Liver (tissue), 8 donors: ENCODE measurements at regions not wholly inside any gene's neighbourhood (a gene's known extent, or its start where the extent isn't known, plus 50 kb on each side); places are given as distances from the start of the nearest gene placed in this dataset.

Experiments used
- DNase-seq: peaks from one replicate; pipeline ENCODE4 v3.0.0-alpha.2; 2017; ENCODE audit warnings: low spot score
- H3K27ac ChIP-seq, 2 donors: one replicate each; pipeline ENCODE4 v1.7.0; 2013; ENCODE audit warnings: inconsistent platforms in 2 of 2, low read length in 2 of 2, control low read depth in 1 of 2, low read depth in 1 of 2, mild to moderate bottlenecking in 1 of 2
- H3K27me3 ChIP-seq, 4 donors: one replicate each; pipeline versions ENCODE4 v1.6.1 to v1.7.0; 2013; ENCODE audit warnings: low read length in 3 of 4, inconsistent platforms in 1 of 4, mild to moderate bottlenecking in 1 of 4, moderate library complexity in 1 of 4; ENCODE audit not compliant: control insufficient read depth in 4 of 4, insufficient read depth in 4 of 4
- H3K36me3 ChIP-seq, 4 donors: one replicate each; pipeline versions ENCODE4 v1.6.1 to v1.7.0; 2013; ENCODE audit warnings: low read length in 3 of 4, mild to moderate bottlenecking in 3 of 4, low read depth in 1 of 4, moderate library complexity in 1 of 4; ENCODE audit not compliant: control insufficient read depth in 4 of 4, insufficient read depth in 3 of 4
- H3K4me1 ChIP-seq, 4 donors: one replicate each; pipeline versions ENCODE4 v1.6.1 to v1.7.0; 2013; ENCODE audit warnings: low read length in 3 of 4, mild to moderate bottlenecking in 3 of 4, moderate library complexity in 1 of 4; ENCODE audit not compliant: control insufficient read depth in 4 of 4, insufficient read depth in 4 of 4
- H3K4me3 ChIP-seq, 3 donors: one replicate each; pipeline versions ENCODE4 v1.6.1 to v1.7.0; 2013; ENCODE audit warnings: low read length in 3 of 3, control low read depth in 1 of 3, low read depth in 1 of 3, mild to moderate bottlenecking in 1 of 3
- H3K9ac ChIP-seq, 2 donors: one replicate each; pipeline ENCODE4 v1.7.0; 2013; ENCODE audit warnings: low read length in 2 of 2, mild to moderate bottlenecking in 2 of 2, moderate library complexity in 2 of 2, control low read depth in 1 of 2, low read depth in 1 of 2
- H3K9me3 ChIP-seq, 4 donors: one replicate each; pipeline versions ENCODE4 v1.6.1 to v1.7.0; 2013; ENCODE audit warnings: low read length in 3 of 4; ENCODE audit not compliant: control insufficient read depth in 4 of 4
- FOXA2 ChIP-seq: IDR thresholded peaks from 2 replicates; pipeline ENCODE4 v1.6.1; 2016; ENCODE audit warnings: antibody characterized with exemption
- HNF4G ChIP-seq: IDR thresholded peaks from 2 replicates; pipeline ENCODE4 v1.6.1; 2016; ENCODE audit warnings: antibody characterized with exemption
- JUND ChIP-seq, 2 donors: IDR thresholded peaks; 2 replicates each; pipeline ENCODE4 v1.6.1; 2016; ENCODE audit warnings: antibody characterized with exemption in 2 of 2
- NR2F2 ChIP-seq: IDR thresholded peaks from 2 replicates; pipeline ENCODE4 v1.6.1; 2016; ENCODE audit warnings: antibody characterized with exemption
- RAD21 ChIP-seq, 2 donors: IDR thresholded peaks; 2 replicates each; pipeline ENCODE4 v1.6.1; 2016; ENCODE audit warnings: antibody characterized with exemption in 2 of 2, mild to moderate bottlenecking in 2 of 2
- RXRA ChIP-seq, 2 donors: IDR thresholded peaks; 2 replicates each; pipeline ENCODE4 v1.6.1; 2017 to 2018; ENCODE audit warnings: antibody characterized with exemption in 2 of 2, mild to moderate bottlenecking in 1 of 2
- SP1 ChIP-seq: IDR thresholded peaks from 2 replicates; pipeline ENCODE4 v1.6.1; 2018; ENCODE audit warnings: antibody characterized with exemption, mild to moderate bottlenecking
- TAF1 ChIP-seq: conservative IDR thresholded peaks from 2 replicates; pipeline ENCODE4 v1.6.1; 2016; ENCODE audit warnings: antibody characterized with exemption, mild to moderate bottlenecking
- YY1 ChIP-seq: IDR thresholded peaks from 2 replicates; pipeline ENCODE4 v1.6.1; 2016; ENCODE audit warnings: antibody characterized with exemption, mild to moderate bottlenecking
- WGBS: extraction: QIAGEN DNeasy Blood & Tissue Kit; methylation state at CpG from one replicate; pipeline ENCODE4 v1.1.7; 2013; 5-methylcytosine and 5-hydroxymethylcytosine counted together
- TF ChIP-seq, protein P1 (sequence below): fragments of 150-350 bp; IDR thresholded peaks from 2 replicates; pipeline ENCODE4 v1.5.1; 2017; ENCODE audit warnings: improper control_type of control experiment, low read depth, low read length; ENCODE audit not compliant: missing input control
- TF ChIP-seq, protein P2 (sequence below): IDR thresholded peaks from 2 replicates; pipeline ENCODE4 v1.6.1; 2016; ENCODE audit warnings: antibody characterized with exemption
- TF ChIP-seq, protein P3 (sequence below): IDR thresholded peaks from 2 replicates; pipeline ENCODE4 v1.6.1; 2016; ENCODE audit warnings: antibody characterized with exemption, mild to moderate bottlenecking
- TF ChIP-seq, protein P4 (sequence below): IDR thresholded peaks from 2 replicates; pipeline ENCODE4 v1.6.1; 2016; ENCODE audit warnings: antibody characterized with exemption
- donor health status: healthy.
- donor health status: healthy.
- donor health status: healthy.
- donor health status: healthy.
- donor health status: healthy.

DNA sequence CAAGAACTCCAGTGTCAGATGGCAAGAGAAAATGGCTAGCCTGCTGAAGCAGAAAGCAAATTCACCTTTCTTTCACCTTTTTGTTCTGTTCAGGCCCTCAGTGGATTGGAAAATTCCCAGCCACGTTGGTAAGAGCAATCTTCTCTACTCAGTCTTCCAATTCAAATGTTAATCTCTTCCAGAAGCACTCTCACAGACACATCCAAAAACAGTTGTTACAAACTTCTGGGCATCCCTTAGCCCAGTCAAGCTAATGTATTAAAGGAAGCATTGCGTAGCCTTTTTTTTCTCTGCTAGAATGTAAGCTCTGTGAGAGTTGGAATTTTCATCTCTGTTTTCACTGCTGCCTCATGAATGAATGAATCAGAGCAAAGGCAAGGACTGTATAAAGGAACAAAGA lies 109.2 kb upstream of the ROBO2 start:
- no peaks in the 10 kb centered on the region for H3K27me3 ChIP-seq
- no peaks in the 10 kb centered on the region for H3K36me3 ChIP-seq
- no peak overlapping the region for H3K9ac ChIP-seq
- H3K4me3 ChIP-seq = no peak overlapping the region
- no peaks in the 10 kb centered on the region for H3K9me3 ChIP-seq
- H3K4me1 ChIP-seq = no peaks in the 10 kb centered on the region
- 68% methylated on average over 2 of the region's 2 CpGs for WGBS
- no peak overlapping the region for H3K27ac ChIP-seq
- no peak for TF ChIP-seq NR2F2
- no peak for TF ChIP-seq TAF1
- DNase-seq = no peak

DNA sequence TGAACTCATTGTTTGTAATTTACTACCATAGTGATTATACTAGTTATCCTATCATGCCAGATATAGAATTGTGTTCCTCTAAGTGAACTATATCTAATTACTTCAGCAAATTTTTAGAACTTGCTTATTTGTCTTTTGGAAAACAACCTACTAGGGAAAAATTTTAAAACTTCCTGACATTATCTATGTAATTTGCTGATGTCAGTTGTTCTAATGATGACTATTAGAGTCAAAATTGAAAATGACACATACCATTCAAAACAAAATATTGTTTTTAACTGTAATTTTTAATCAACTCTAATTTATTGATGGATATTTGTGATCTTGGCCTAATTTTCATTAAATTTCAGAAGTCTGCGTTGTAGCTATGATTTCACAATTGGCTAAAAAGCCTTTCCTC lies 106.7 kb upstream of the ROBO2 start:
- TF ChIP-seq HNF4G = no peak
- TF ChIP-seq RAD21 (IDR thresholded peaks at IDR 0.05) = no peak
- TF ChIP-seq, protein P1, sequence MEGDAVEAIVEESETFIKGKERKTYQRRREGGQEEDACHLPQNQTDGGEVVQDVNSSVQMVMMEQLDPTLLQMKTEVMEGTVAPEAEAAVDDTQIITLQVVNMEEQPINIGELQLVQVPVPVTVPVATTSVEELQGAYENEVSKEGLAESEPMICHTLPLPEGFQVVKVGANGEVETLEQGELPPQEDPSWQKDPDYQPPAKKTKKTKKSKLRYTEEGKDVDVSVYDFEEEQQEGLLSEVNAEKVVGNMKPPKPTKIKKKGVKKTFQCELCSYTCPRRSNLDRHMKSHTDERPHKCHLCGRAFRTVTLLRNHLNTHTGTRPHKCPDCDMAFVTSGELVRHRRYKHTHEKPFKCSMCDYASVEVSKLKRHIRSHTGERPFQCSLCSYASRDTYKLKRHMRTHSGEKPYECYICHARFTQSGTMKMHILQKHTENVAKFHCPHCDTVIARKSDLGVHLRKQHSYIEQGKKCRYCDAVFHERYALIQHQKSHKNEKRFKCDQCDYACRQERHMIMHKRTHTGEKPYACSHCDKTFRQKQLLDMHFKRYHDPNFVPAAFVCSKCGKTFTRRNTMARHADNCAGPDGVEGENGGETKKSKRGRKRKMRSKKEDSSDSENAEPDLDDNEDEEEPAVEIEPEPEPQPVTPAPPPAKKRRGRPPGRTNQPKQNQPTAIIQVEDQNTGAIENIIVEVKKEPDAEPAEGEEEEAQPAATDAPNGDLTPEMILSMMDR = no peak
- TF ChIP-seq, protein P2, sequence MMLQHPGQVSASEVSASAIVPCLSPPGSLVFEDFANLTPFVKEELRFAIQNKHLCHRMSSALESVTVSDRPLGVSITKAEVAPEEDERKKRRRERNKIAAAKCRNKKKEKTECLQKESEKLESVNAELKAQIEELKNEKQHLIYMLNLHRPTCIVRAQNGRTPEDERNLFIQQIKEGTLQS = no peak
- no peak for TF ChIP-seq RXRA (IDR thresholded peaks at IDR 0.05)
- WGBS = 55% methylated on average over 1 of the region's 1 CpG

DNA sequence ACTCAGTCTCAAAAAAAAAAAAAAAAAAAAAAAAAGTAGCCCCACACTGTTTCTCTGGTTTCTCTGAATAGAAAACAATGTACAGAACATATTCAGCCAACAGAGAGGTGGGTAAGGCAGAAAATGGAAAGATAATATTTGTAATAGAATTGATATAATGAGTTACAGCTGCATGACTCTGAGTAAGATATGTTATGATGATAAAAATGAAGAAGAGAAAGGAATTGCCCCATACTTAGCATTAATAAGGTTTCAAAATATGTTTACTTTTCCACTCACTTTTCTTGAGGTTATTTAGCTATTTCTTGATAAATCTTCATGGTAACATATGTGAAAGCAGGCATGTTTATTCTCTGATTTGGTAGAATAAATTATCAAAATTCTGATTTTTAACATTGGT lies 100.9 kb upstream of the ROBO2 start:
- Histone ChIP-seq H3K36me3 (no peaks in the 10 kb centered on the region), H3K4me3 (no peak overlapping the region), H3K27ac (no peak overlapping the region), H3K4me1 (no peaks in the 10 kb centered on the region), H3K9ac (no peak overlapping the region), H3K9me3 (no peaks in the 10 kb centered on the region), H3K27me3 (no peaks in the 10 kb centered on the region)
- TF ChIP-seq FOXA2 = no peak
- TF ChIP-seq, protein P3, sequence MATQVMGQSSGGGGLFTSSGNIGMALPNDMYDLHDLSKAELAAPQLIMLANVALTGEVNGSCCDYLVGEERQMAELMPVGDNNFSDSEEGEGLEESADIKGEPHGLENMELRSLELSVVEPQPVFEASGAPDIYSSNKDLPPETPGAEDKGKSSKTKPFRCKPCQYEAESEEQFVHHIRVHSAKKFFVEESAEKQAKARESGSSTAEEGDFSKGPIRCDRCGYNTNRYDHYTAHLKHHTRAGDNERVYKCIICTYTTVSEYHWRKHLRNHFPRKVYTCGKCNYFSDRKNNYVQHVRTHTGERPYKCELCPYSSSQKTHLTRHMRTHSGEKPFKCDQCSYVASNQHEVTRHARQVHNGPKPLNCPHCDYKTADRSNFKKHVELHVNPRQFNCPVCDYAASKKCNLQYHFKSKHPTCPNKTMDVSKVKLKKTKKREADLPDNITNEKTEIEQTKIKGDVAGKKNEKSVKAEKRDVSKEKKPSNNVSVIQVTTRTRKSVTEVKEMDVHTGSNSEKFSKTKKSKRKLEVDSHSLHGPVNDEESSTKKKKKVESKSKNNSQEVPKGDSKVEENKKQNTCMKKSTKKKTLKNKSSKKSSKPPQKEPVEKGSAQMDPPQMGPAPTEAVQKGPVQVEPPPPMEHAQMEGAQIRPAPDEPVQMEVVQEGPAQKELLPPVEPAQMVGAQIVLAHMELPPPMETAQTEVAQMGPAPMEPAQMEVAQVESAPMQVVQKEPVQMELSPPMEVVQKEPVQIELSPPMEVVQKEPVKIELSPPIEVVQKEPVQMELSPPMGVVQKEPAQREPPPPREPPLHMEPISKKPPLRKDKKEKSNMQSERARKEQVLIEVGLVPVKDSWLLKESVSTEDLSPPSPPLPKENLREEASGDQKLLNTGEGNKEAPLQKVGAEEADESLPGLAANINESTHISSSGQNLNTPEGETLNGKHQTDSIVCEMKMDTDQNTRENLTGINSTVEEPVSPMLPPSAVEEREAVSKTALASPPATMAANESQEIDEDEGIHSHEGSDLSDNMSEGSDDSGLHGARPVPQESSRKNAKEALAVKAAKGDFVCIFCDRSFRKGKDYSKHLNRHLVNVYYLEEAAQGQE = no peak
- TF ChIP-seq YY1 = no peak
- no peak for TF ChIP-seq SP1
- TF ChIP-seq, protein P4, sequence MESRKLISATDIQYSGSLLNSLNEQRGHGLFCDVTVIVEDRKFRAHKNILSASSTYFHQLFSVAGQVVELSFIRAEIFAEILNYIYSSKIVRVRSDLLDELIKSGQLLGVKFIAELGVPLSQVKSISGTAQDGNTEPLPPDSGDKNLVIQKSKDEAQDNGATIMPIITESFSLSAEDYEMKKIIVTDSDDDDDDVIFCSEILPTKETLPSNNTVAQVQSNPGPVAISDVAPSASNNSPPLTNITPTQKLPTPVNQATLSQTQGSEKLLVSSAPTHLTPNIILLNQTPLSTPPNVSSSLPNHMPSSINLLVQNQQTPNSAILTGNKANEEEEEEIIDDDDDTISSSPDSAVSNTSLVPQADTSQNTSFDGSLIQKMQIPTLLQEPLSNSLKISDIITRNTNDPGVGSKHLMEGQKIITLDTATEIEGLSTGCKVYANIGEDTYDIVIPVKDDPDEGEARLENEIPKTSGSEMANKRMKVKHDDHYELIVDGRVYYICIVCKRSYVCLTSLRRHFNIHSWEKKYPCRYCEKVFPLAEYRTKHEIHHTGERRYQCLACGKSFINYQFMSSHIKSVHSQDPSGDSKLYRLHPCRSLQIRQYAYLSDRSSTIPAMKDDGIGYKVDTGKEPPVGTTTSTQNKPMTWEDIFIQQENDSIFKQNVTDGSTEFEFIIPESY = no peak
- no peak for TF ChIP-seq JUND (IDR thresholded peaks at IDR 0.05)
- no peak for TF ChIP-seq RAD21 (IDR thresholded peaks at IDR 0.05)
- no peak for DNase-seq

More for the DNA sequence above, 106.7 kb upstream of the ROBO2 start:
- no peaks in the 10 kb centered on the region for H3K36me3 ChIP-seq
- no peak overlapping the region for H3K4me3 ChIP-seq
- H3K27me3 ChIP-seq = no peaks in the 10 kb centered on the region
- H3K9me3 ChIP-seq = no peaks in the 10 kb centered on the region
- H3K9ac ChIP-seq = no peak overlapping the region
- H3K4me1 ChIP-seq = no peaks in the 10 kb centered on the region
- H3K27ac ChIP-seq = no peak overlapping the region
- no peak for DNase-seq
